Kidney glomerular epithelial cell (primary cell): ENCODE measurements at regions not wholly inside any gene's neighbourhood (a gene's known extent, or its start where the extent isn't known, plus 50 kb on each side); places are given as distances from the start of the nearest gene placed in this dataset.

ENCODE experiments used
- DNase-seq: peaks from one replicate; lab custom pipeline; 2025; lab: John Stamatoyannopoulos, UW

DNA sequence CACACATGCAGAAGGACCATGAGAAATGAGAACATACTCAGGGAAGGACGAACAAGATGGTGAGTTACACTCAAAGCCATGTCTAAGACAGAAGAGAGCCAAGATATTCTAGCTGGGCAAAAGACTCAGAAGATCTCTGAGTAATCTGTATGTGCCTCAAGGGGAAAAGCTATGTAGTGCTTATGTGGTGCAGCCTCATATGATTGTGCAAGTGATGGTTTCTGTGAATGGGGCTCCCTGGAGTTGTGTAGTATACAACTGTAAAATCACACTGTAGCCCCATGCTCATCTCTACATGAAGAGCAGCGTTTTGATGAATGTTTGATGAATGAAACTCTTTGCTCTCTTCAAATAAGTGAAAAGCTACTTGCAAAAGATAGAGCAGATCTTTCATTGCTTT lies 57.5 kb downstream of the OSR1 start:
- DNase-seq: no peak

- DNase-seq: no peak
These were observed 58.9 kb downstream of the OSR1 start for GRCh38 chr2:19299522-19299921.

DNA sequence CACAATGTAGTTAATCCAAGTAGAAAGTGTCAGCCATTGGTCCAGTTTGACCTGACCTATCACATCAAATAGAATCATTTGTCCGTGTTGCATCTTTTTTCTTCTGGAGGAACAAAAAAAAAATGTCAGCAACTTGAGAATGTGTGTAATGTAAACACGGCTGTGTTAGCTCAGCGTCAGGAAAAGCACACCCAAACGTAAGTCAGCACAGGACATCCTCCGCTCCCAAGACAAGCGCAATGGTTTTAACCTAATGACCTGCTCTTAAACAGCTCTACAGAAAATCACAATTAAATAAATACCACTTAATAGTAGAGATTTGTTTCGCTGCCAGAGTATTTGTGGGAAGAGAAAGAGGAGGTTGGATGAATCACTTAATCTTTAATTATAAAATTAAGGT lies 59.4 kb downstream of the OSR1 start:
- DNase-seq: no peak

GRCh38 chr2:19297716-19298115 lies 60.7 kb downstream of the OSR1 start:
- no peak for DNase-seq

- DNase-seq: no peak
These were observed 62.4 kb downstream of the OSR1 start for GRCh38 chr2:19295998-19296502.

GRCh38 chr2:19292007-19292406 lies 66.4 kb downstream of the OSR1 start:
- no peak for DNase-seq

GRCh38 chr2:19288291-19288690 lies 70.1 kb downstream of the OSR1 start:
- DNase-seq: no peak

GRCh38 chr2:19287324-19287723 lies 71.1 kb downstream of the OSR1 start:
- no peak for DNase-seq

GRCh38 chr2:19282305-19282704 lies 76.1 kb downstream of the OSR1 start:
- no peak for DNase-seq

DNA sequence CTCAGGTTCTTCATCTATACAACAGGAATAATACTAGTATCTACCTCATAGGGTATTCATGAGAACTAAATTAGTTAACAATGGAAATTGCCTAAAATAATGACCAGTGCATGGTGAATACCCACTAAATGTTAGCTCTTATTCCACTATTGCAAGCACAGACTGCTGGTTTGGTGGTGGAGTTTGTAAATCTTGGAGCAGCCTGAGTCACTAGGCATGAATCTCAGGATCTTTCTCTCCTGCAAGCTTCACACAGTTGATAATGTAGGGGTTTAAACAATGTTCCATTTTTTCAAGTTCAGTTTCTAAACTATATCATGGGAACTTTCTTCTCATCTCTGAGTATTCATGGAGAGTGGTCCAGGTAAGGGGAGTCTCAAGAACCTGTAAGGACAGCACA lies 84.0 kb downstream of the OSR1 start:
- DNase-seq: no peak

GRCh38 chr2:19272941-19273470 lies 85.4 kb downstream of the OSR1 start:
- DNase-seq: no peak

GRCh38 chr2:19272039-19272438 lies 86.4 kb downstream of the OSR1 start:
- no peak for DNase-seq

DNA sequence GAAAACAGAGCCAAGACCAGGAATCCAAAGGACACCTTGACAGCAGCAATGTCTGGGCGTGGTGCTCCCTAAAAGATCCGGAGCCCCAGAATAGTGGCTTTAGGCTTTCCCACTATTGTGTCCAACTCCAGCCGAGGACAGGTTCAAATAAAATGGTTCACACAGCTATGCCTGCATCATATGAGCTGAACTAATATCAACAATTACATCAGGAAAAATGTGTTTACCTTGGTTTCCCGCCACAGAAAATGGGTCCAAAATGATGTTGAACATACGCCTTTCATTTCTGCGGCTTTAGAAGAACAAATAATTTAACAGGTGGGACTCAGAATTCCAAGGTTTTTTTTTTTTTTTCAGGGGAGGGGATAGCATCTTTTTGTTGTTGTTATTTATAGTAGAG lies 93.6 kb downstream of the OSR1 start:
- no peak for DNase-seq

GRCh38 chr2:19262150-19262549 lies 96.3 kb downstream of the OSR1 start:
- no peak for DNase-seq

GRCh38 chr2:19261061-19261460 lies 97.4 kb downstream of the OSR1 start:
- no peak for DNase-seq

DNA sequence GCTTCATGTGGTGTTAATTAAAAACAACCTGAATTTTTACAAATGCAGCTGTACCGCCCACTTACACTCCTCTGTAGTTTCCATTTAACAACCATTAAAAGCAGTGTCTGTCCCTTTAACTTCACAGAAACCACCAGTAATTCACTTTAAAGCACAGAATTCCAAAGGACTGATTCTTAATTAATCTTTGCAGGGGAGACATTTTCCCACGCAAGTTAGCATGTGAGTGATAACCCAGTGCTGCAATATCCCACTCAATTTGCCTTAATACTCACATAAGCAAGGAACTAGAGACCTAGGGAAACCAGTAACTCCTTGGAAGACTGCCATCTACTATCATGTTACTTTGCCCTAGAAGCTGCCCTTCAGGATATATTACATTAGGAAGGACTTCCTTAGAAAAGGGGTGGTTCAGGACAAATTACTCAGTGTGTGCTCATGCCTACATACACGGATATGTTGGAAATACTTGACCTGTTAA lies 102.3 kb downstream of the OSR1 start:
- DNase-seq: peak; percentile 73

GRCh38 chr2:19255481-19255880 lies 102.9 kb downstream of the OSR1 start:
- DNase-seq: peak; percentile 55

GRCh38 chr2:19251554-19251953 lies 106.9 kb downstream of the OSR1 start:
- DNase-seq: no peak

- DNase-seq: no peak
These were observed 107.5 kb downstream of the OSR1 start for GRCh38 chr2:19250906-19251305.

DNA sequence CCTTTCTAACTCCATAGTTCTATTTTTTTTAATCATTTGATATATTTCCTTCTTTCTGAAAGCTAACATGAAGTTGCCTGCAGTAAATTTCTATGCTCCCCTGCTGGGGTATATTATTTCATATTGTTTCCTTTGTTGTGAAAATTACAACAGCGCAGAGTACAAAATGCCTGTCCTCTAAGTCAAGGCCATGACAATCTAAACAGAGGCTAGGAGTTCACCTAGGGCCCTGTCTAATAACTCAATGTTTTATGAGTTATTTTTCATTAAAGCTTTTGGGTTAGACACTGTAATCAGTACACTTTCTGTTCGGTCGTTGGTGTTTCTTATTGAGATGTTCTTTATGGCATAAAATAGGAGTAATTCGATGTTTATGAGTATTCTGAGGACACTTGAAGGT lies 111.2 kb downstream of the OSR1 start:
- DNase-seq: no peak

DNA sequence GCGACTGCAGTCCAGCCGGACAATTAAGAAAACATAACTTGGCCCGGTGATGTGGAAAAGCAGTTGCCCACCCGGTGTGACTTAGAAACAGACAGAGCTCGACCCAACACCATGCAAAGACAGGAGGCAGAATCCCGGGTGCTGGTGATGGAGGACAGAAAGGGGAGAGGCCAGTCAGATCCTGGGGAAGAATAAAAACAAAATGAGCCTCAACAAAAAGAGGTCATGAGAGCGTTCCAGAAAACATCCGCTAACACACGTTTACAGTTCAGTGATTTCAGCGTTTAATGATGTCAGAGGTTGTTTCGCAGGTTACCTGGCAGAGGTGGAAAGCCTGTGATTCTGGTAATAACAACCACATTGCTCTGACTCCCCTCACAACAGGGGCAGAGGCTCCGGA lies 111.9 kb downstream of the OSR1 start:
- DNase-seq: no peak

DNA sequence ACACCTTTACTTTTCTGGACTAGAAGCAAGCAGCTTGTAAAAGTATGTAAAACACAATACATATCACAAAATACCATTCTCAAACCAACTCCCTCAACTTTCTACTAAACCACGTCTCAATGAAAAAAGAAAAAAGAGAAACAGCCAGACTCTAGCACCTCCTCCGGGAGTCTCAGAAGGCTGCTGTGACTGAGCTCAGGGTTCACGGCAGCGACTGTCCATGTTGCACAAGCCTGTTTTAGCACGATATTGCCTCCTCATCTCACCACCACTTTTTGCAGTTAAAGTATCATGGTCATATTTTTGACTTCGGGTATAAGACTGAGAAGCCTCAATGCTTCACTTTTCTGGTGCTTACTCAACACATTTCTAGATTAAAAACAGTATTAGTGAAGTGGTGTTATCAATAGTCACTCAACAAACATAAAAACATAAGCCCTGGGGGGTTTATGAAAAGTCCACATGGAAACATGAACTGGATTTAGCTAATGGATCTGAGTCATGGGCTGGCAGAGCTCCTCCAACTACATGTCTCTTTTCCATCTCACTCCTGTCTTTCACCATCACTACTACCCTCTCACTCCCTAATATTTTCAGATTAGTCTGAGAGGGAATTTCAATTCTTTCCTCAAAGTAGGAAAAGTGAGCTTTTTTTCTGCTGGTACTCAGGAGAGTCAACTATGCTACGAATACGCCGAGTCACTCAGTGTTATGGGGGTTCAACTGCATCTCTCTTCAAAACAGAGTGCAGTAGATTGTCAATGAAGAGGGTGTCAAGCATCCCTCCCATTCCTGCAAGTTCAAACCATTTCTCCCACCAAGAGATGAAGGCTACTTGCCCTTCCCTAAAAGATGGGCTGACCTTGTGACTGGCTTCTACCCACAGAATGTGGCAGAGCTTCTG lies 113.7 kb downstream of the OSR1 start:
- no peak for DNase-seq

DNA sequence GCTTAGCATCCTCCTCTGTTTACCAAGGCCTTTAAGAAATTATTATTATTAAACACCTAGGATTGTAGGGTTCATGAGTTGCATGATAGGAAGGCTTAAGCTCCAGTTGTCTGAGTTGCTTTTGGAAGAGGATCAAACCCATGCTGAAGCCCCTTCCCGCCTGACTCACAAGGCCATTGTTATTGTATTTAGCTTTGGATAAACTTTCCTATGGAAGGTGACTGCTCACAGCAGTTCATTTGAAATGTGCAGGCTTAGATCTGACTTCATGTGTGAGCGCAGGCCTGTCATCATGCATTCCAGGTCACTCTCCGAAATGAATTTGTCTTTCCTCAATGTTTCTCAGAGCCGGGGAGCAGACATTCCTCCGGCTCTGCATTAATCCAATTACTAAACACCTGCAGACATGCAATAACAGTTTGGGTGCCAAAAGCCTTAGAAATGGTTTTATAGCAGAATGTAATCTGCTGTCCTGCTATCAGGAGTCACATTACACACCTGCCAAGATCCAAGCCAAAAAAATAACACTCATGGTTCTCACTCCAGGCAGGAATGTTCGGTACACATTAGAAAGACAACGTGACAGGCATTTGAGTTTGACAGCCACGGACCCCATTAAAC lies 119.9 kb downstream of the OSR1 start:
- DNase-seq: no peak
